ENCODE measurements at regions not wholly inside any gene's neighbourhood (a gene's known extent, or its start where the extent isn't known, plus 50 kb on each side); places are given as distances from the start of the nearest gene placed in this dataset.

GRCh38 chrX:39640866-39641265 lies 456.9 kb downstream of the BCOR start:
- TF ChIP-seq CTCF (IDR thresholded peaks at IDR 0.05), result no peak
- TF ChIP-seq POLR2A (IDR thresholded peaks at IDR 0.05), result no peak

Measured in body of pancreas (tissue), 4 donors.